H1 (cell line): ENCODE measurements at regions not wholly inside any gene's neighbourhood (a gene's known extent, or its start where the extent isn't known, plus 50 kb on each side); places are given as distances from the start of the nearest gene placed in this dataset.

Source experiments
- CTCF ChIA-PET: fragments of 300-600 bp; sonication (Branson Sonifier 250); formaldehyde crosslinking; loops from one replicate; lab custom pipeline; 2021; ENCODE audit not compliant: partially characterized antibody; lab: Charles Lee
- POLR2A ChIA-PET: fragments of 300-600 bp; sonication (Branson Sonifier 250); formaldehyde crosslinking; loops from one replicate; lab custom pipeline; 2021; ENCODE audit warnings: inconsistent platforms; ENCODE audit not compliant: partially characterized antibody; lab: Charles Lee
- DNase-seq, 2 experiments: peaks; one replicate each; pipeline versions ENCODE4 v3.0.0 to v3.0.0-alpha.2; 2010 to 2022; ENCODE audit warnings: low spot score in 2 of 2, low read depth in 1 of 2, mixed read lengths in 1 of 2
- FAIRE-seq: peaks from 2 replicates; lab custom pipeline; 2011; peaks lifted over from hg19 to GRCh38; lab: Jason Lieb, UNC
- H2AFZ ChIP-seq: 2 replicates; pipeline ENCODE4 v1.8.1; 2012; ENCODE audit warnings: low read length, inconsistent platforms
- H2AK5ac ChIP-seq: 2 replicates; pipeline ENCODE4 v1.6.1; 2013; ENCODE audit warnings: low read depth, low read length
- H2BK120ac ChIP-seq: replicated peaks from 2 replicates; pipeline ENCODE3; 2013; ENCODE audit warnings: low read depth, low read length, inconsistent platforms
- H2BK12ac ChIP-seq: 2 replicates; pipeline ENCODE4 v1.6.1; 2013; ENCODE audit warnings: low read depth, low read length
- H2BK15ac ChIP-seq: 2 replicates; pipeline ENCODE4 v1.6.1; 2013; ENCODE audit warnings: low read length
- H2BK20ac ChIP-seq: 2 replicates; pipeline ENCODE4 v1.6.1; 2013; ENCODE audit warnings: low read length
- H2BK5ac ChIP-seq: 2 replicates; pipeline ENCODE4 v1.6.1; 2013; ENCODE audit warnings: low read depth, low read length
- H3K14ac ChIP-seq: 2 replicates; pipeline ENCODE4 v1.6.1; 2013; ENCODE audit warnings: inconsistent platforms; ENCODE audit not compliant: insufficient read length
- H3K18ac ChIP-seq: 2 replicates; pipeline ENCODE4 v1.6.1; 2013; ENCODE audit warnings: low read length; ENCODE audit errors: extremely low read depth
- H3K23ac ChIP-seq: 2 replicates; pipeline ENCODE4 v1.6.1; 2013; ENCODE audit warnings: inconsistent platforms; ENCODE audit not compliant: insufficient read length
- H3K23me2 ChIP-seq: 2 replicates; pipeline ENCODE4 v1.6.1; 2013; ENCODE audit warnings: low read depth, low read length
- H3K27ac ChIP-seq: 2 replicates; pipeline ENCODE4 v1.6.1; 2011; ENCODE audit warnings: low read depth, low read length, inconsistent platforms
- H3K27me3 ChIP-seq, 4 experiments: replicated peaks in 1 of 4; 1 replicate in 1 of 4; 2 replicates in 3 of 4; pipeline versions ENCODE4 v1.6.1 to v1.8.1; 2011 to 2013; ENCODE audit warnings: low read length in 3 of 4, mild to moderate bottlenecking in 3 of 4, inconsistent platforms in 2 of 4, mixed read lengths in 2 of 4, moderate library complexity in 1 of 4; ENCODE audit not compliant: control insufficient read depth in 3 of 4, insufficient read depth in 3 of 4; ENCODE audit errors: extremely low read depth in 1 of 4
- H3K36me3 ChIP-seq, 4 experiments: 2 replicates each; pipeline versions ENCODE4 v1.6.1 to v1.8.1; 2011 to 2013; ENCODE audit warnings: mild to moderate bottlenecking in 4 of 4, low read length in 3 of 4, moderate library complexity in 2 of 4, control low read depth in 1 of 4, inconsistent platforms in 1 of 4; ENCODE audit not compliant: insufficient read depth in 4 of 4, control insufficient read depth in 2 of 4
- H3K4ac ChIP-seq: replicated peaks from 2 replicates; pipeline ENCODE3; 2013; ENCODE audit warnings: low read length, low read depth, mixed read lengths, inconsistent platforms; ENCODE audit not compliant: insufficient read length
- H3K4me1 ChIP-seq, 4 experiments: replicated peaks in 1 of 4; 1 replicate in 1 of 4; 2 replicates in 3 of 4; pipeline versions ENCODE4 v1.6.1 to v1.8.1; 2011 to 2013; ENCODE audit warnings: low read length in 3 of 4, inconsistent platforms in 2 of 4, mixed read lengths in 1 of 4; ENCODE audit not compliant: insufficient read depth in 4 of 4, control insufficient read depth in 3 of 4
- H3K4me2 ChIP-seq, 2 experiments: 2 replicates each; pipeline versions ENCODE4 v1.6.1 to v1.8.1; 2011 to 2013; ENCODE audit warnings: low read depth in 2 of 2, low read length in 2 of 2, control low read depth in 1 of 2, inconsistent platforms in 1 of 2, mild to moderate bottlenecking in 1 of 2; ENCODE audit not compliant: insufficient read depth in 1 of 2
- H3K4me3 ChIP-seq, 4 experiments: fragments of 200-600, 300-600 bp in 1 of 4; sonication (generic), shearing (Covaris generic), sonication (Bioruptor Twin) in 1 of 4; 2 replicates each; pipeline versions ENCODE4 v1.5.1 to v1.8.1; 2011 to 2016; ENCODE audit warnings: low read length in 4 of 4, low read depth in 3 of 4, control low read depth in 2 of 4, inconsistent platforms in 2 of 4, mild to moderate bottlenecking in 2 of 4, mixed read lengths in 1 of 4, moderate library complexity in 1 of 4; ENCODE audit not compliant: insufficient read depth in 2 of 4; ENCODE audit errors: extremely low read depth in 1 of 4
- H3K56ac ChIP-seq: replicated peaks from 2 replicates; pipeline ENCODE3; 2013; ENCODE audit warnings: low read depth, mild to moderate bottlenecking, mixed read lengths, low read length, inconsistent platforms; ENCODE audit not compliant: insufficient read length
- H3K79me1 ChIP-seq: 2 replicates; pipeline ENCODE4 v1.6.1; 2013; ENCODE audit warnings: low read depth, low read length, control low read depth
- H3K79me2 ChIP-seq, 2 experiments: 2 replicates each; pipeline versions ENCODE4 v1.6.1 to v1.8.1; 2012 to 2013; ENCODE audit warnings: low read length in 2 of 2, mild to moderate bottlenecking in 2 of 2, inconsistent platforms in 1 of 2; ENCODE audit not compliant: insufficient read depth in 2 of 2, control insufficient read depth in 1 of 2
- H3K9ac ChIP-seq, 4 experiments: replicated peaks in 1 of 4; 1 replicate in 1 of 4; 2 replicates in 3 of 4; pipeline versions ENCODE4 v1.6.1 to v1.8.1; 2011 to 2013; ENCODE audit warnings: low read depth in 3 of 4, low read length in 3 of 4, control low read depth in 2 of 4, mild to moderate bottlenecking in 2 of 4, moderate library complexity in 2 of 4, inconsistent platforms in 1 of 4; ENCODE audit errors: extremely low read depth in 1 of 4
- H3K9me3 ChIP-seq, 2 experiments: 2 replicates each; pipeline versions ENCODE4 v1.6.1 to v1.8.1; 2012 to 2013; ENCODE audit warnings: mild to moderate bottlenecking in 2 of 2, moderate library complexity in 2 of 2, control low read depth in 1 of 2, inconsistent platforms in 1 of 2, low read depth in 1 of 2, low read length in 1 of 2, mixed read lengths in 1 of 2; ENCODE audit not compliant: insufficient read depth in 2 of 2
- H4K20me1 ChIP-seq, 2 experiments: replicated peaks in 1 of 2; 2 replicates each; pipeline versions ENCODE3 to v1.8.1; 2011 to 2013; ENCODE audit warnings: inconsistent platforms in 2 of 2, low read length in 2 of 2, mild to moderate bottlenecking in 1 of 2; ENCODE audit not compliant: insufficient read depth in 2 of 2, control insufficient read depth in 1 of 2
- H4K5ac ChIP-seq: 2 replicates; pipeline ENCODE4 v1.6.1; 2013; ENCODE audit warnings: low read length, low read depth, mixed read lengths, inconsistent platforms; ENCODE audit not compliant: insufficient read length
- H4K8ac ChIP-seq: 2 replicates; pipeline ENCODE4 v1.8.0; 2013; ENCODE audit warnings: mild to moderate bottlenecking, moderate library complexity, low read length, inconsistent platforms; ENCODE audit not compliant: insufficient read depth; ENCODE audit errors: extremely low read depth
- H4K91ac ChIP-seq: replicated peaks from 2 replicates; pipeline ENCODE3; 2013; ENCODE audit warnings: low read length, mixed read lengths, inconsistent platforms; ENCODE audit not compliant: insufficient read length
- CBX5 ChIP-seq: fragments of 300-800, 300-1000 bp; sonication (generic); IDR thresholded peaks from 2 replicates; pipeline ENCODE4 v1.7.1; 2016; ENCODE audit warnings: antibody characterized with exemption, low read length, low read depth
- CBX8 ChIP-seq: fragments of 300-800, 300-1000 bp; sonication (generic); IDR thresholded peaks from 2 replicates; pipeline ENCODE4 v1.7.1; 2016; ENCODE audit warnings: low read depth, low read length, borderline replicate concordance
- CREB1 ChIP-seq: IDR thresholded peaks from 2 replicates; pipeline ENCODE4 v1.6.1; 2012; ENCODE audit warnings: inconsistent platforms
- EZH2 ChIP-seq: fragments of 200-600 bp; sonication (generic); IDR thresholded peaks from 2 replicates; pipeline ENCODE4 v1.7.1; 2012; ENCODE audit warnings: low read depth, mild to moderate bottlenecking, moderate library complexity, low read length, inconsistent platforms; ENCODE audit not compliant: severe bottlenecking
- FOSL1 ChIP-seq: IDR thresholded peaks from 2 replicates; pipeline ENCODE4 v1.6.1; 2011; ENCODE audit warnings: mild to moderate bottlenecking, low read depth, low read length, moderate library complexity; ENCODE audit not compliant: insufficient read depth
- GTF2F1 ChIP-seq: IDR thresholded peaks from 2 replicates; pipeline ENCODE4 v1.6.1; 2012; ENCODE audit warnings: low read depth, low read length, improper control_type of control experiment, borderline replicate concordance
- HDAC2 ChIP-seq, 2 experiments: fragments of 300-600 bp in 1 of 2; sonication (generic) in 1 of 2; IDR thresholded peaks; 2 replicates each; pipeline ENCODE4 v1.6.1; 2011 to 2012; ENCODE audit warnings: low read depth in 2 of 2, low read length in 2 of 2, mild to moderate bottlenecking in 2 of 2, moderate library complexity in 2 of 2, borderline replicate concordance in 1 of 2, inconsistent platforms in 1 of 2
- HDAC6 ChIP-seq: IDR thresholded peaks from one replicate; pipeline ENCODE4 v1.7.1; 2012; ENCODE audit warnings: low read depth, mild to moderate bottlenecking, inconsistent platforms, low read length, moderate library complexity
- KDM1A ChIP-seq: fragments of 200-600, 300-600 bp; sonication (generic); IDR thresholded peaks from 2 replicates; pipeline ENCODE4 v1.7.1; 2016; ENCODE audit warnings: mild to moderate bottlenecking, low read length, borderline replicate concordance
- RBBP5 ChIP-seq: IDR thresholded peaks from 2 replicates; pipeline ENCODE4 v1.7.1; 2012; ENCODE audit warnings: low read depth, mild to moderate bottlenecking, inconsistent platforms, low read length, moderate library complexity, borderline replicate concordance
- RXRA ChIP-seq: IDR thresholded peaks from 2 replicates; pipeline ENCODE4 v1.6.1; 2011; ENCODE audit warnings: low read depth, mild to moderate bottlenecking, low read length, moderate library complexity; ENCODE audit not compliant: insufficient read depth
- SRF ChIP-seq: IDR thresholded peaks from 2 replicates; pipeline ENCODE4 v1.6.1; 2011; ENCODE audit warnings: mild to moderate bottlenecking, low read depth, low read length, moderate library complexity
- TBP ChIP-seq: IDR thresholded peaks from 2 replicates; pipeline ENCODE4 v1.6.1; 2011; ENCODE audit warnings: low read depth, low read length, improper control_type of control experiment
- WGBS, 2 experiments: shearing (Covaris generic) in 1 of 2; methylation state at CpG; one replicate each; pipeline versions ENCODE4 v1.1.6 to v1.1.7; 2013 to 2015; ENCODE audit warnings: low lambda C conversion rate in 2 of 2, mixed read lengths in 2 of 2, inconsistent platforms in 1 of 2, low coverage in 1 of 2, missing lambda C conversion rate in 1 of 2; ENCODE audit not compliant: insufficient replicate concordance in 2 of 2, insufficient coverage in 1 of 2, insufficient read length in 1 of 2; ENCODE audit errors: extremely low coverage in 1 of 2, missing lambda C conversion rate in 1 of 2; 5-methylcytosine and 5-hydroxymethylcytosine counted together

DNA sequence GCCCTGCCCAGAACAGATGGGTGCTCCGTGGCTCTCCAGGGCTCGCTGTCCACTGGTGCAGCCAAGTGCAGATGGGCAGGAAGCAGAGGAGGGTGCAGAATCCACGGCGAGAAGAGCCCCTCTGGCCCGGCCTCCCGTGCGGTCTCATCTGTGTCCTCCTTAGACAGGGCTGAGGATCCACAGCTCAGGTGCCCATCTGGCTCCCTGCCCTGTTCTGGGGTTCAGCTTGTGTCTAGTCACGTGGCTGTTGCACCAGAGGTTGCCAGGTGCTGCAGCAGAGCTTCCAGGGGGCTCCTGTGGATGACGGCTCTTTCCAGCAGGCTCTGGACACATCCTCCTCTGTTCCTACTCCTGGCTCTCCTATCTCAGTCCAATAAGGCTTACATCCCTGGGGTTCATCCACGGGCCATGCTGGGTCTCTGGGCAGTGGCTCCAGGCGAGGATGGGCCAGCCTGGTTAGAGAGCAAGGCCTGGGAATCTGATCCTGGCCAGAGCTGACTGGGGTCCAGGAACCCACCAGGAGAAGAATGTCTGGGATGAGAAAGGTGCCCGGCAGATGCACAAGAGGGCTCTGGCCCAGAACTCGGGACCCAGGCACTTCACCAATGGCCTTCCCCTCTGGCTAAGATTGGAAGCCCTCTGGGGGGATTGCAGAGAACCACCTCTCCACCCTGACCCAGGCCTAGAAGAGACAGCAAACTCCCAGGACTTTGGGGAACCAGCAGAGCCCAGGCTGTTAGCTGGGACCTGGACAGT, 116.3 kb upstream of the ID2 start:
- H4K91ac ChIP-seq: no peak overlapping the region
- POLR2A ChIA-PET: no interaction called here
- H2BK12ac ChIP-seq: no peak overlapping the region
- no peak overlapping the region for H2BK5ac ChIP-seq
- no peaks in the 10 kb centered on the region for H3K79me1 ChIP-seq
- no peak overlapping the region for H3K4me3 ChIP-seq
- no peaks in the 10 kb centered on the region for H3K4me1 ChIP-seq
- no peak overlapping the region for H3K4me2 ChIP-seq
- H3K27me3 ChIP-seq: no peaks in the 10 kb centered on the region
- 94% methylated on average over 13 of the region's 13 CpGs; no CpG with 5 or more reads in 1 of the 2 experiments for WGBS, 2 experiments
- H3K36me3 ChIP-seq: no peaks in the 10 kb centered on the region
- peaks cover 2 to 3% of the 10 kb centered on the region in 2 experiments; a peak in 1 of 4 replicates for H3K9me3 ChIP-seq
- no peak overlapping the region for H3K14ac ChIP-seq
- no peak overlapping the region for H3K4ac ChIP-seq
- no peak for DNase-seq
- no peak overlapping the region; the same call in 1 of the 2 replicates for H3K18ac ChIP-seq
- no peak overlapping the region for H3K27ac ChIP-seq
- H3K23ac ChIP-seq: no peak overlapping the region
- no peak overlapping the region for H2BK120ac ChIP-seq
- H2AFZ ChIP-seq: no peak overlapping the region
- CTCF ChIA-PET: interaction anchor here (1.2 kb wide), 1 partner anchor 15 kb away, joined by 4 read pairs; no protein-coding TSS in a partner anchor
- no peaks in the 10 kb centered on the region for H3K23me2 ChIP-seq
- no peak overlapping the region for H2BK15ac ChIP-seq
- H3K56ac ChIP-seq: no peak overlapping the region
- H3K9ac ChIP-seq: no peak overlapping the region
- H4K20me1 ChIP-seq: no peaks in the 10 kb centered on the region
- H2BK20ac ChIP-seq: no peak overlapping the region
- FAIRE-seq: no peak
- no peak overlapping the region for H4K8ac ChIP-seq
- no peak overlapping the region for H4K5ac ChIP-seq
- H2AK5ac ChIP-seq: no peak overlapping the region
- no peaks in the 10 kb centered on the region for H3K79me2 ChIP-seq
- TF ChIP-seq TBP (no peak), EZH2 (no peak), HDAC6 (no peak), RBBP5 (no peak), FOSL1 (no peak), RXRA (no peak), CREB1 (no peak), KDM1A (no peak), HDAC2 (IDR thresholded peaks at IDR 0.05; ENCODE audit: borderline replicate concordance in 1 of 2, low read depth in 2 of 2, low read length in 2 of 2) (no peak), GTF2F1 (no peak), SRF (no peak), CBX5 (no peak), CBX8 (no peak)
